Fibroblast of villous mesenchyme (primary cell): ENCODE measurements at regions not wholly inside any gene's neighbourhood (a gene's known extent, or its start where the extent isn't known, plus 50 kb on each side); places are given as distances from the start of the nearest gene placed in this dataset.

Experiments
- DNase-seq: peaks from one replicate; pipeline ENCODE4 v3.0.0-alpha.2; 2010; ENCODE audit warnings: low read depth
- H3K4me3 ChIP-seq: 2 replicates; pipeline ENCODE4 v1.5.1; 2011; ENCODE audit warnings: low read depth, mild to moderate bottlenecking, low read length
- TF ChIP-seq, protein P1 (sequence below): IDR thresholded peaks from 2 replicates; pipeline ENCODE4 v1.5.1; 2012; ENCODE audit warnings: low read depth, mild to moderate bottlenecking, low read length; ENCODE audit not compliant: insufficient read depth

DNA sequence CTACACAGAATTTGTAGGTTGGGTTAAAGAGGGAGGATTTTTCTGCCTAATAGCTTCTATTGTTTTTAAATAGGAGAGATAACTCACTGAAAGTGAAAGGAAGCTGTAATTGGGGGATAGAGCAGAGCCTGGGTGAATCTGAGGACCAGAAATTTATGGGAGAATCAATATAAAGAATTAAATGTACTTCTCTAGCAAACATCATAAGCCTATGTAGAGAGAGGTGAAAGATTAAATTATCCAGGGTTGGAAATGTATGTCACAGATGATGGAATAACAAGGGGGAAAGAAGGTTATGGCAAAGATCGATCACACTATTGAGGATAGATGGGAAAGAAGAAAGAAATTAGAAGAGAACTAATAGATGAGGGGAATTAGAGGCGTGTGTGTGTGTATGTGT, 104.4 kb upstream of the DCAF8L1 start:
- no peak overlapping the region for H3K4me3 ChIP-seq
- no peak for DNase-seq
- TF ChIP-seq, protein P1, sequence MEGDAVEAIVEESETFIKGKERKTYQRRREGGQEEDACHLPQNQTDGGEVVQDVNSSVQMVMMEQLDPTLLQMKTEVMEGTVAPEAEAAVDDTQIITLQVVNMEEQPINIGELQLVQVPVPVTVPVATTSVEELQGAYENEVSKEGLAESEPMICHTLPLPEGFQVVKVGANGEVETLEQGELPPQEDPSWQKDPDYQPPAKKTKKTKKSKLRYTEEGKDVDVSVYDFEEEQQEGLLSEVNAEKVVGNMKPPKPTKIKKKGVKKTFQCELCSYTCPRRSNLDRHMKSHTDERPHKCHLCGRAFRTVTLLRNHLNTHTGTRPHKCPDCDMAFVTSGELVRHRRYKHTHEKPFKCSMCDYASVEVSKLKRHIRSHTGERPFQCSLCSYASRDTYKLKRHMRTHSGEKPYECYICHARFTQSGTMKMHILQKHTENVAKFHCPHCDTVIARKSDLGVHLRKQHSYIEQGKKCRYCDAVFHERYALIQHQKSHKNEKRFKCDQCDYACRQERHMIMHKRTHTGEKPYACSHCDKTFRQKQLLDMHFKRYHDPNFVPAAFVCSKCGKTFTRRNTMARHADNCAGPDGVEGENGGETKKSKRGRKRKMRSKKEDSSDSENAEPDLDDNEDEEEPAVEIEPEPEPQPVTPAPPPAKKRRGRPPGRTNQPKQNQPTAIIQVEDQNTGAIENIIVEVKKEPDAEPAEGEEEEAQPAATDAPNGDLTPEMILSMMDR = no peak

DNA sequence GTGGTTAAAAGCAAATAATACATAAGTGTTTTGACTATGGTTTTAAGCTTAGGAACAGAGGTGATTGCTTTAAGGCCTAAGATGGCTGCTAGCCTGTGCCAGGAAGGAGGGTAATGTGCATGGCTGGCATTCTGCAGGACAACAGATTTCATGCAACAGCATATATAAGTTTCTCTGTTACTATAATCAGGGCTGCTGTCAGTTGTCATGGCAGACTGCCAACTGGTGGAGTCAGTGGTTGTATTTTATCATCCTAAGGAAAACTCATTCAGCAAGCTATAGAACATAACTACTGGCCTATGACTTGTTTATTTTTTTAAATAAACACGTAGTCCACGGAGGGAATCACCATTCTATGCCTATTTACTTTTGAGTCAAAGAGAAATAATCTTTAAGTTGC, 77.7 kb upstream of the DCAF8L1 start:
- H3K4me3 ChIP-seq = no peak overlapping the region
- DNase-seq = no peak
- TF ChIP-seq, protein P1 = no peak

DNA sequence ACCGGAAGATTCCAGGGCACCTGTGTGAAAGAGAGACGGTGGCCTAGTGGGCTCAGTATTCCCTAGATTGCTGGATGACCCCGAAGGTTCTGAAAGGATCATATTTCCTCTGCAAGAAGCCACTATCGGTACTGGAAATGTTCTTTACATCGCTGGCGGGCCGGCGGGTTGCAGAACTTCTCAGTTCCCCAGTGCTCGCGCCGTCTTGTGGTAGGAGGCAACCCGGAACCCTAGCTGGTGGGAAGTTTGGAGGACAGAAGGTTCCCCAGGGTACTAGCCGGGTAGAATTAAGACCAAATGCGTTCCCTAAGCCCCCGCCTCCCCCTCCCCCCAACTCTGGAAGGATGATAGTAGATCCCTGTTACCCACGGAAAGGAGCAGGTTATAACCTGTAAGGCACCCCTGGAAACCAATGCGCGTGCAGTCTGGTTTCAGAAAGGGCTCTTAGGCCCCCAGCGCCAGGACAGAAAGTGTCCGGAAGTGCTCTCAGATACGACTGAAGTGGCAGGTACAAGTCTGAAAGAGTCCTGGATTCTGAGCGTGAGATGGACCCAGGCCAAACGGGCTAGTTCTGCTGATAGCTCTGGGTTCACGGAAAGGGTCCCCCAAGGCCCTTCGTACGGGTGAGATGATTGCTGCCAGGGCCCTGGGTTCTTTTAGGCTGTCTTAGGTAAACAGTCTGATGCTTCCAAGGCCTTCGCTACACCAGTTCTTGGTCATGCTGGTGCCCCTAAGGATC, 61.7 kb upstream of the DCAF8L1 start:
- no peak for DNase-seq
- TF ChIP-seq, protein P1 = no peak
- H3K4me3 ChIP-seq = no peak overlapping the region

DNA sequence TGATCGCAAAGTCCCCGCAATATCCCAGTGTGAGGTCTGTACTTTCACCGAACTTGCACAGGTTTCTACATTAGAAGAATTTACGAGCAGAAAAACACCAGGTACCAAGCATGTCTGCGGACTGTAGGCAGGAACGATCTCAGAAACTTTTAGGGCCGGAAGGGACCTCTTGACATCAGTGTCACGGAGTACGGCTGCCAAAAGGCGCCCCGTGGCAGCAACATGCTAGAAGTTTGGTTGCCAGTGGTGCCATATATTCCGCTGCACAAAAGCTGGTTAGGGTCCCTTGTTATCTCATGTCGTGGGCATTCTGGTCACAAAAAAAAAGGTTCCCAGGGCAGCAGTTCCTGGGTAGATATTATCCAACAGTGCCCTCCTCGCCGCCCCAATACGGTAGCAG, 61.0 kb upstream of the DCAF8L1 start:
- no peak for DNase-seq
- H3K4me3 ChIP-seq = no peak overlapping the region
- TF ChIP-seq, protein P1 = no peak

DNA sequence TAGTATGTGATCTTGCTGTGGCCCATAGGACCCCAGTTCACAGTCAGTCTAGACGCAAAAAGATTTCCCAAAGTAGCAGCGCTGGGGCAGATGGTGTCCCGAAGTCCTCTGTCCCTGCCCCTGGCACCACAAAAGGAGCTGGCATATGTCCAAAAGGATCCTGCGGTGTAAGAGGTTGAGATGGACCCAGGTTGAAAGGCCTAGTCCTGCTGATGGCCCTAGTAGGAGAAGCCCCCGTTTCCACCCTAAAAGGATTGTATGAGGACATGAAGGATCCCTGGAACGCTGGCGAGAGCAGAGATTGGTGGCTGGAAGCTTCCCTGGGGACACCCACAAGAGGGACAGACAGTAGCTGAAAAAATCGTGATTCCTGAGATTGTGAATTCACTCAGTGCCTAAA, 58.0 kb upstream of the DCAF8L1 start:
- no peak overlapping the region for H3K4me3 ChIP-seq
- DNase-seq = no peak
- TF ChIP-seq, protein P1 = no peak
